ENCODE measurements at regions not wholly inside any gene's neighbourhood (a gene's known extent, or its start where the extent isn't known, plus 50 kb on each side); places are given as distances from the start of the nearest gene placed in this dataset.

DNA sequence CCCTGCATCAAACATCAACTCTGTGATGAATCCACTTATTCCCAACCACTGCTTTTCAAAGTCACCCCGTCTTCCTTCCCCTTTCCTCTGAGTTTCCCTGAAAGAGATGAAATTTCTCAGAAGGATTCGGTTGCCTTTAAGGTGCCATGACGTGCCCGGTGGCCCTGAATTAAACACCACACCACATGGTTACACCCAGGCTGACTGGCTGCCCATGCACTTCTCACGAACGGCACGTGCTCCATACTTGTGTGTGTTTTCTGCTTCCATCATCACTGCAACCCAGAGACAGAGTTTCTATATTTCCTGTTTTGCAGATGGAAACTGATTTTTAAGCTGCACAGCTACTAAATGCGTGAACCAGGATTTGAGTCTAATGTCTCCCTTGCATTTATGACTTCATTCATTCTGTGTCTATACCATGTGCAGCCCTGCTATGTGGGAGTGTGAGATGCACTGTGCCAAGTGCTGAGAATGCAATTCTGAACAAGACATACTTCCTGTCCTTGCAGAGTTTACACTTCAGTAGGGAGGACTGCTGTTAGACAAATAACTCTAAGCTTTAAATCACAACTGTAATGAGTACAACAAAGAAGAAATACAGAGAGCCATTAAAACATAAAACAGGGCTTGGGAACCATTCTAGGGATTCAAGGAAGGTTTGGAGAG lies 162.9 kb downstream of the NXNL2 start:
- peaks cover 6% of the 10 kb centered on the region for H3K9me3 Mint-ChIP-seq
- no peaks in the 10 kb centered on the region for H3K36me3 Mint-ChIP-seq
- peaks cover 11% of the 10 kb centered on the region for H3K27me3 Mint-ChIP-seq
- H3K27ac Mint-ChIP-seq: no peak overlapping the region
- no peaks in the 10 kb centered on the region for H3K4me1 Mint-ChIP-seq
- ATAC-seq: no peak
- H3K4me3 Mint-ChIP-seq: no peak overlapping the region

DNA sequence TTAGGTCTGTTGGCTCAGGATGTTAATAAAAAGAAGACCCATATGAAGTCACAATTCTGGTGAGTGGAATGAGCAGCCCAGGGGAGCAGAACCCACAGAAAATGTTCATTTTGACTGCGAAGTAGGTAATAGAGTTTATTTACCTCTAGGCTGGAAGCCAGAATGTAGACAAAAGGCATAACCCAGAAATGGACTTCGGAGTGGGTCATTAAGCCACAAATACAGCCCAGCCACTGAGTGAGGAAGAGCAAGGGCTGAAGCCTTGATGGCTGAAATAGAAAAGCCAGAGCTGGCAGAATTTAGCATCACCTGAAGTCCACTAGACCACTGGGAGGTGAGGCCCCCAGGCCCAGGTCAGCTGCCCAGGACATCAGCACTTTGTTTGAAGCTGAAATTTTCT lies 168.0 kb downstream of the NXNL2 start:
- Mint-ChIP-seq H3K9me3 (no peaks in the 10 kb centered on the region), H3K27ac (no peak overlapping the region), H3K36me3 (no peaks in the 10 kb centered on the region), H3K4me1 (no peaks in the 10 kb centered on the region), H3K4me3 (no peak overlapping the region), H3K27me3 (no peaks in the 10 kb centered on the region)
- ATAC-seq: no peak

GRCh38 chr9:88706193-88707113 lies 171.5 kb downstream of the NXNL2 start:
- Mint-ChIP-seq H3K27ac (no peak overlapping the region), H3K36me3 (no peaks in the 10 kb centered on the region), H3K4me3 (no peak overlapping the region), H3K9me3 (no peaks in the 10 kb centered on the region), H3K4me1 (no peaks in the 10 kb centered on the region), H3K27me3 (no peaks in the 10 kb centered on the region)
- ATAC-seq: no peak

GRCh38 chr9:88710449-88710848 lies 175.5 kb downstream of the NXNL2 start:
- Mint-ChIP-seq H3K36me3 (no peaks in the 10 kb centered on the region), H3K4me3 (no peak overlapping the region), H3K9me3 (no peaks in the 10 kb centered on the region), H3K27ac (no peak overlapping the region), H3K4me1 (no peaks in the 10 kb centered on the region), H3K27me3 (no peaks in the 10 kb centered on the region)
- no peak for ATAC-seq

DNA sequence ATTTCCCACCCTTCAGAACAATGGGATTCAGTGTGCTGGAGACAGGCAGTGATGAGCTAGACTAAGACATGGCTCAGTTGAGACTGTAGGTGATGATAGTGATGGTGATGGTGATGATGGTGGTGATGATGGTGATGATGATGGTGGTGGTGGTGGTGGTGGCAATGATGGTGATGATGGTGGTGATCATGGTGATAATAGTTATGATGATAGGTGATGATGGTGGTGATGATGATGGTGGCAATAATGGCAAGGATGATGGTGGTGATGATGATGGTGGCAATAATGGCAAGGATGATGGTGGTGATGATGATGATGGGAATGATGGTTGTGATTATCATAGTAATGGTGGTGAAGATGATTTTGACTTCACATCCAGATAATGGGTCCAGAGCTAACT lies 176.7 kb downstream of the NXNL2 start:
- Mint-ChIP-seq H3K27me3 (no peaks in the 10 kb centered on the region), H3K4me1 (no peaks in the 10 kb centered on the region), H3K9me3 (no peaks in the 10 kb centered on the region), H3K36me3 (no peaks in the 10 kb centered on the region), H3K4me3 (no peak overlapping the region), H3K27ac (no peak overlapping the region)
- ATAC-seq: no peak

DNA sequence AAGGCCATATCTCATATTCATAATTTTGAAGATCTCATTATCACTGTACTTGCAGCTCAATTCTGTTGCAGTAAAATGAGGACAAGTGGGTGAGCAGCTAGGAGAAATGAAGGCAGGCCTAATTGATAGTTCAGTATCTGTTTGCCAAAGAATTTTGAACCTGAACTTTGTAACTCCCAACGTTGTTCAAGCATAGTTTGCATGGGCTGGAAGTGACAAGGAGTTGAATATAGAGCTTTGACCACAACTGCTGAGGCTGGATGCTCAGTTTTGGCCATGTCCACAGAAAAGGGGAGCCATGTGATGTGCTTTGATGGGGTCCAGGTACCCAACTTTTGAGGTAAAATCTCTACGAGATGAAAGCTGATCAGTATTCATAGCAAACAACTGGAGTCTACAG lies 177.5 kb downstream of the NXNL2 start:
- Mint-ChIP-seq H3K27ac (no peak overlapping the region), H3K36me3 (no peaks in the 10 kb centered on the region), H3K9me3 (no peaks in the 10 kb centered on the region), H3K27me3 (no peaks in the 10 kb centered on the region), H3K4me1 (no peaks in the 10 kb centered on the region), H3K4me3 (no peak overlapping the region)
- no peak for ATAC-seq

GRCh38 chr9:88713010-88713409 lies 178.0 kb downstream of the NXNL2 start:
- no peak overlapping the region for H3K27ac Mint-ChIP-seq

GRCh38 chr9:88716596-88717290 lies 181.8 kb downstream of the NXNL2 start:
- Mint-ChIP-seq H3K36me3 (no peaks in the 10 kb centered on the region), H3K27ac (no peak overlapping the region), H3K4me1 (no peaks in the 10 kb centered on the region), H3K4me3 (no peak overlapping the region), H3K27me3 (no peaks in the 10 kb centered on the region), H3K9me3 (no peaks in the 10 kb centered on the region)
- ATAC-seq: no peak

More at GRCh38 chr9:88713010-88713409, 178.0 kb downstream of the NXNL2 start:
- H3K9me3 Mint-ChIP-seq: no peaks in the 10 kb centered on the region
- H3K27me3 Mint-ChIP-seq: no peaks in the 10 kb centered on the region
- H3K4me3 Mint-ChIP-seq: no peak overlapping the region
- no peaks in the 10 kb centered on the region for H3K36me3 Mint-ChIP-seq
- no peak for ATAC-seq
- no peaks in the 10 kb centered on the region for H3K4me1 Mint-ChIP-seq

GRCh38 chr9:88721025-88721424 lies 186.0 kb downstream of the NXNL2 start:
- no peaks in the 10 kb centered on the region for H3K9me3 Mint-ChIP-seq
- H3K27ac Mint-ChIP-seq: no peak overlapping the region
- no peaks in the 10 kb centered on the region for H3K4me1 Mint-ChIP-seq
- H3K36me3 Mint-ChIP-seq: no peaks in the 10 kb centered on the region
- H3K4me3 Mint-ChIP-seq: no peak overlapping the region
- no peaks in the 10 kb centered on the region for H3K27me3 Mint-ChIP-seq
- ATAC-seq: no peak

- no peak for ATAC-seq
- H3K4me3 Mint-ChIP-seq: no peak overlapping the region
- H3K27me3 Mint-ChIP-seq: no peaks in the 10 kb centered on the region
- no peaks in the 10 kb centered on the region for H3K4me1 Mint-ChIP-seq
- H3K9me3 Mint-ChIP-seq: no peaks in the 10 kb centered on the region
- no peak overlapping the region for H3K27ac Mint-ChIP-seq
- H3K36me3 Mint-ChIP-seq: no peaks in the 10 kb centered on the region
Measured at GRCh38 chr9:88721495-88722279, 186.7 kb downstream of the NXNL2 start.

GRCh38 chr9:88722753-88723152 lies 187.8 kb downstream of the NXNL2 start:
- Mint-ChIP-seq H3K27me3 (no peaks in the 10 kb centered on the region), H3K36me3 (no peaks in the 10 kb centered on the region), H3K9me3 (peaks cover under 1% of the 10 kb centered on the region), H3K4me3 (no peak overlapping the region), H3K4me1 (no peaks in the 10 kb centered on the region), H3K27ac (no peak overlapping the region)
- no peak for ATAC-seq

DNA sequence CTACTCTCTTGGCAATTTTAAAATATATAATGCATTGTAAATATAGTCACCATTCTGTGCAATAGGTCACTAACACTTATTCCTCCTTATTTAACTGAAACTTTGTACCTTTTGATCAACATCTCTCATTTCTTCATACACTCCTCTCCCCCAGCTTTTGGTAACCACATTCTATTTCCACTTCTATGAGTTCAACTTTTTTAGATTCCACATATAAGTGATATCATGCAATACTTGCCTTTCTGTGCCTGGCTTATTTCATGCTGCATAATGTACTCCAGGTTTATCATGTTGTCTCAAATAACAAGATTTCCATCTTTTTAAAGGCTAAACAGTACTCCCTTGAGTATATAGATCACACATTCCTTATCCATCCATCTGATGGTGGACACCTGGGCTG lies 188.8 kb downstream of the NXNL2 start:
- no peak for ATAC-seq
- Mint-ChIP-seq H3K27ac (no peak overlapping the region), H3K4me3 (no peak overlapping the region), H3K4me1 (no peaks in the 10 kb centered on the region), H3K9me3 (peaks cover 2% of the 10 kb centered on the region), H3K36me3 (no peaks in the 10 kb centered on the region), H3K27me3 (no peaks in the 10 kb centered on the region)

DNA sequence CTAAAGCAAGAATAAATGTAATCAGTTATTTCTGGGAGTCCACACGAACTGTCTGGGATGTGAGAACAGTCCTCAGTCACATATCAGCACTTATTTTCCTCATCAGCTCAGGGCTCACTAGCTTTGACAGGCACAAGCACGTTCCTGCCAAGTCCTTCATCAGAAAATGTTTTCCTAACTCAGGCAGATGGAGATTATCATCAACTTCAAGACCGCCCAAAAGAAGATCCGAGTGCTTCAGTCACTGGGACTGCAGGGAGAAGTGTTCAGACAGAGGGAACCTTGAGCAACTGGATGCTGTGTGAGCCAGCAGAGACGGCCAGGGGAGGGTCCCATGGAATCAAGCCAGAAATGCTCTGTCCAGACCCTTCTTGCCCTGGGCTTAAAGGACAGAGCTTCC lies 189.4 kb downstream of the NXNL2 start:
- H3K36me3 Mint-ChIP-seq: no peaks in the 10 kb centered on the region
- H3K27ac Mint-ChIP-seq: no peak overlapping the region
- ATAC-seq: no peak
- no peaks in the 10 kb centered on the region for H3K4me1 Mint-ChIP-seq
- peaks cover 2% of the 10 kb centered on the region for H3K9me3 Mint-ChIP-seq
- H3K27me3 Mint-ChIP-seq: no peaks in the 10 kb centered on the region
- no peak overlapping the region for H3K4me3 Mint-ChIP-seq

- Mint-ChIP-seq H3K27ac (no peak overlapping the region), H3K36me3 (no peaks in the 10 kb centered on the region), H3K4me3 (no peak overlapping the region), H3K27me3 (no peaks in the 10 kb centered on the region), H3K9me3 (peaks cover 6% of the 10 kb centered on the region), H3K4me1 (no peaks in the 10 kb centered on the region)
- no peak for ATAC-seq
Measured at GRCh38 chr9:88725300-88726019, 190.5 kb downstream of the NXNL2 start.

Data from stimulated activated memory B cell treated with anti-CD40 and anti-IgM and Interleukin-4, amounts not matched to agents 10 μg/mL and 1 μg/mL and 100 μg/mL, for 72 hours (primary cell).